Bronchial epithelial cell (primary cell): ENCODE measurements at regions not wholly inside any gene's neighbourhood (a gene's known extent, or its start where the extent isn't known, plus 50 kb on each side); places are given as distances from the start of the nearest gene placed in this dataset.
"Not testable (repeated sequence)": the region's sequence is repeated elsewhere in the genome, so short reads cannot be mapped to it uniquely, and the experiment has no call there.

Experiments
- DNase-seq: peaks from one replicate; pipeline ENCODE4 v3.0.0-alpha.2; 2010; ENCODE audit warnings: low read depth
- FAIRE-seq: peaks from 2 replicates; lab custom pipeline; 2011; peaks lifted over from hg19 to GRCh38; lab: Jason Lieb, UNC
- H3K27me3 ChIP-seq: 2 replicates; pipeline ENCODE4 v1.5.1; 2011; ENCODE audit warnings: low read length; ENCODE audit not compliant: control insufficient read depth, insufficient read depth
- H3K36me3 ChIP-seq: 2 replicates; pipeline ENCODE4 v1.5.1; 2011; ENCODE audit warnings: low read length; ENCODE audit not compliant: control insufficient read depth, insufficient read depth
- H3K4me3 ChIP-seq: 2 replicates; pipeline ENCODE4 v1.5.1; 2011; ENCODE audit warnings: mild to moderate bottlenecking, low read depth, low read length, control low read depth
- CTCF ChIP-seq: IDR thresholded peaks from 2 replicates; pipeline ENCODE4 v1.5.1; 2011; ENCODE audit warnings: mild to moderate bottlenecking, moderate library complexity, low read length, control low read depth, inconsistent platforms; ENCODE audit not compliant: insufficient read depth, severe bottlenecking

GRCh38 chr10:45555795-45556194 is 116.8 kb downstream of the ZFAND4 start:
- FAIRE-seq: no peak
- Histone ChIP-seq H3K27me3 (no peaks in the 10 kb centered on the region), H3K36me3 (no peaks in the 10 kb centered on the region), H3K4me3 (no peak overlapping the region)
- DNase-seq: peak; percentile 25
- no peak for TF ChIP-seq CTCF

- DNase-seq, H3K27me3 ChIP-seq, H3K36me3 ChIP-seq, H3K4me3 ChIP-seq, FAIRE-seq: not testable (repeated sequence)
Measured at GRCh38 chr10:45555332-45555731, 117.2 kb downstream of the ZFAND4 start.

GRCh38 chr10:45553613-45554012 is 119.0 kb downstream of the ZFAND4 start:
- no peaks in the 10 kb centered on the region for H3K36me3 ChIP-seq
- no peak for FAIRE-seq
- peak; percentile 88 for DNase-seq
- no peak for TF ChIP-seq CTCF
- H3K4me3 ChIP-seq: no peak overlapping the region
- H3K27me3 ChIP-seq: no peaks in the 10 kb centered on the region

GRCh38 chr10:45553155-45553554 is 119.4 kb downstream of the ZFAND4 start:
- DNase-seq (no peak), FAIRE-seq (no peak)
- Histone ChIP-seq H3K36me3 (no peaks in the 10 kb centered on the region), H3K4me3 (no peak overlapping the region), H3K27me3 (no peaks in the 10 kb centered on the region)
- no peak for TF ChIP-seq CTCF

GRCh38 chr10:45552476-45552875 is 120.1 kb downstream of the ZFAND4 start:
- Histone ChIP-seq H3K36me3 (no peaks in the 10 kb centered on the region), H3K27me3 (no peaks in the 10 kb centered on the region), H3K4me3 (no peak overlapping the region)
- DNase-seq (no peak), FAIRE-seq (no peak)
- TF ChIP-seq CTCF: no peak

GRCh38 chr10:45550903-45551786 is 121.4 kb downstream of the ZFAND4 start:
- Histone ChIP-seq H3K27me3 (no peaks in the 10 kb centered on the region), H3K36me3 (no peaks in the 10 kb centered on the region), H3K4me3 (no peak overlapping the region)
- TF ChIP-seq CTCF: no peak
- DNase-seq: peak; percentile 5
- no peak for FAIRE-seq
